Endothelial cell of umbilical vein (primary cell): ENCODE measurements at regions not wholly inside any gene's neighbourhood (a gene's known extent, or its start where the extent isn't known, plus 50 kb on each side); places are given as distances from the start of the nearest gene placed in this dataset.

Source experiments
- BruUV-seq: library from RNA; stranded (reverse); fragments of 400-500 nt; replicated peaks from 2 replicates; lab custom pipeline; 2021; lab: Mats Ljungman, UMichigan
- CTCF ChIA-PET: fragments of 300-600, 350-600 bp; sonication (Branson Sonifier 250); formaldehyde crosslinking; loops from one replicate; lab custom pipeline; 2021; ENCODE audit warnings: antibody characterized with exemption, inconsistent platforms; lab: Charles Lee
- POLR2A ChIA-PET: fragments of 300-600, 350-600 bp; sonication (Branson Sonifier 250); formaldehyde crosslinking; loops from one replicate; lab custom pipeline; 2021; ENCODE audit warnings: antibody characterized with exemption, inconsistent platforms; lab: Charles Lee
- DNase-seq: peaks from one replicate; pipeline ENCODE4 v3.0.0-alpha.2; 2011; ENCODE audit warnings: low read depth, low spot score
- FAIRE-seq: peaks from 2 replicates; lab custom pipeline; 2011; peaks lifted over from hg19 to GRCh38; lab: Jason Lieb, UNC
- H2AFZ ChIP-seq: 2 replicates; pipeline ENCODE4 v1.6.0; 2012; ENCODE audit warnings: low read depth, low read length, control low read depth, inconsistent platforms
- H3K27ac ChIP-seq: 2 replicates; pipeline ENCODE4 v1.5.1; 2011; ENCODE audit warnings: low read depth, mild to moderate bottlenecking, control low read depth, low read length, moderate library complexity; ENCODE audit not compliant: insufficient read depth
- H3K27me3 ChIP-seq, 2 experiments: 2 replicates each; pipeline versions ENCODE4 v1.6.0 to v1.6.1; 2011; ENCODE audit warnings: low read length in 2 of 2, mixed read lengths in 1 of 2; ENCODE audit not compliant: control insufficient read depth in 2 of 2, insufficient read depth in 2 of 2
- H3K36me3 ChIP-seq, 2 experiments: 2 replicates in 1 of 2; 3 replicates in 1 of 2; pipeline ENCODE4 v1.5.1; 2011; ENCODE audit warnings: low read length in 2 of 2, mild to moderate bottlenecking in 1 of 2, moderate library complexity in 1 of 2; ENCODE audit not compliant: control insufficient read depth in 2 of 2, insufficient read depth in 2 of 2; ENCODE audit errors: extremely low read depth in 1 of 2
- H3K4me1 ChIP-seq: 3 replicates; pipeline ENCODE4 v1.5.1; 2011; ENCODE audit warnings: mild to moderate bottlenecking, low read length; ENCODE audit not compliant: control insufficient read depth, insufficient read depth; ENCODE audit errors: extremely low read depth
- H3K4me2 ChIP-seq: 2 replicates; pipeline ENCODE4 v1.6.1; 2011; ENCODE audit warnings: low read length, control low read depth, mixed read lengths; ENCODE audit not compliant: insufficient read depth
- H3K4me3 ChIP-seq, 3 experiments: fragments of 200-600 bp in 1 of 3; sonication (generic), shearing (Covaris generic) in 1 of 3; replicated peaks in 1 of 3; 2 replicates each; pipeline ENCODE4 v1.5.1; 2011 to 2016; ENCODE audit warnings: control low read depth in 3 of 3, low read length in 3 of 3, mild to moderate bottlenecking in 2 of 3, inconsistent platforms in 1 of 3, low read depth in 1 of 3, moderate library complexity in 1 of 3; ENCODE audit not compliant: insufficient read depth in 1 of 3
- H3K79me2 ChIP-seq: 2 replicates; pipeline ENCODE4 v1.6.0; 2012; ENCODE audit warnings: low read length, inconsistent platforms; ENCODE audit not compliant: control insufficient read depth, insufficient read depth
- H3K9ac ChIP-seq: replicated peaks from 2 replicates; pipeline ENCODE3; 2011; ENCODE audit warnings: low read length, control low read depth; ENCODE audit not compliant: insufficient read depth; ENCODE audit errors: extremely low read depth
- H3K9me1 ChIP-seq: replicated peaks from 3 replicates; pipeline ENCODE4 v1.6.0; 2011; ENCODE audit warnings: mild to moderate bottlenecking, low read length; ENCODE audit not compliant: control insufficient read depth, insufficient read depth; ENCODE audit errors: extremely low read depth
- H3K9me3 ChIP-seq: replicated peaks from 2 replicates; pipeline ENCODE4 v1.5.1; 2012; ENCODE audit warnings: low read length, inconsistent platforms; ENCODE audit not compliant: control insufficient read depth, insufficient read depth
- H4K20me1 ChIP-seq: replicated peaks from 2 replicates; pipeline ENCODE3; 2011; ENCODE audit warnings: mild to moderate bottlenecking, low read length; ENCODE audit not compliant: control insufficient read depth, insufficient read depth; ENCODE audit errors: extremely low read depth
- CTCF ChIP-seq, 2 donors: IDR thresholded peaks; 1 replicate in 1 of 2; 2 replicates in 1 of 2; pipeline ENCODE4 v1.5.1; 2011; ENCODE audit warnings: low read length in 2 of 2, mild to moderate bottlenecking in 2 of 2, moderate library complexity in 2 of 2, control low read depth in 1 of 2, inconsistent platforms in 1 of 2, low read depth in 1 of 2; ENCODE audit not compliant: insufficient read depth in 1 of 2; ENCODE audit errors: extremely low read depth in 1 of 2
- EZH2 ChIP-seq: IDR thresholded peaks from 2 replicates; pipeline ENCODE4 v1.6.1; 2012; ENCODE audit warnings: borderline replicate concordance, low read depth, mild to moderate bottlenecking, moderate library complexity, low read length, inconsistent platforms; ENCODE audit not compliant: severe bottlenecking
- FOS ChIP-seq: IDR thresholded peaks from 2 replicates; pipeline ENCODE4 v1.6.1; 2011; ENCODE audit warnings: mild to moderate bottlenecking, low read length, moderate library complexity, borderline replicate concordance; ENCODE audit not compliant: insufficient read depth
- GATA2 ChIP-seq: IDR thresholded peaks from 2 replicates; pipeline ENCODE4 v1.7.0; 2011; ENCODE audit warnings: low read depth, mild to moderate bottlenecking, moderate library complexity, mixed read lengths, low read length; ENCODE audit not compliant: insufficient read length, insufficient read depth
- JUN ChIP-seq: IDR thresholded peaks from 2 replicates; pipeline ENCODE4 v1.6.1; 2011; ENCODE audit warnings: borderline replicate concordance, low read depth; ENCODE audit not compliant: insufficient read length, insufficient read depth
- MYC ChIP-seq: IDR thresholded peaks from one replicate; pipeline ENCODE4 v1.6.1; 2011; ENCODE audit warnings: mild to moderate bottlenecking, low read depth, low read length
- POLR2A ChIP-seq: IDR thresholded peaks from 2 replicates; pipeline ENCODE4 v1.6.1; 2012; ENCODE audit warnings: low read depth, mild to moderate bottlenecking, control low read depth, low read length
- POLR2AphosphoS5 ChIP-seq: IDR thresholded peaks from 2 replicates; pipeline ENCODE4 v1.6.1; 2012; ENCODE audit warnings: low read depth, mild to moderate bottlenecking, control low read depth, low read length, moderate library complexity; ENCODE audit not compliant: insufficient read depth
- dilution Hi-C: fragments of 300-500 bp; cut with MboI; formaldehyde crosslinking; loops from one replicate; pipeline ENCODE4 v1.15.0; 2019; ENCODE audit warnings: low sequenced_read_pairs; ENCODE audit not compliant: extremely low pct_ligation_motif_present
- intact Hi-C: fragments of 100-400 bp; cut with micrococcal nuclease; formaldehyde crosslinking; loops from one replicate; pipeline ENCODE4 v1.10.0; 2022
- TF ChIP-seq, protein P1 (sequence below): IDR thresholded peaks from 2 replicates; pipeline ENCODE4 v1.6.1; 2011; ENCODE audit not compliant: insufficient read depth, insufficient read length

- Histone ChIP-seq H3K4me3 (no peak overlapping the region), H2AFZ (no peak overlapping the region), H3K9me3 (peaks cover 4% of the 10 kb centered on the region), H3K4me2 (no peak overlapping the region), H3K27ac (no peak overlapping the region), H3K79me2 (no peaks in the 10 kb centered on the region), H3K4me1 (no peaks in the 10 kb centered on the region), H3K27me3 (no peaks in the 10 kb centered on the region), H3K9me1 (no peaks in the 10 kb centered on the region), H4K20me1 (no peaks in the 10 kb centered on the region), H3K9ac (no peak overlapping the region), H3K36me3 (no peaks in the 10 kb centered on the region)
- no peak for DNase-seq
- CTCF ChIA-PET = no interaction called here
- FAIRE-seq = no peak
- TF ChIP-seq GATA2 (no peak), POLR2AphosphoS5 (no peak)
- dilution Hi-C loops (no loop called here), intact Hi-C loops (no loop called here)
- POLR2A ChIA-PET = no interaction called here
- no TSS peak for BruUV-seq
Measured at GRCh38 chr4:13097971-13098370, 386.2 kb downstream of the RAB28 start.

GRCh38 chr4:13095722-13096121, 388.4 kb downstream of the RAB28 start:
- TF ChIP-seq, protein P1, sequence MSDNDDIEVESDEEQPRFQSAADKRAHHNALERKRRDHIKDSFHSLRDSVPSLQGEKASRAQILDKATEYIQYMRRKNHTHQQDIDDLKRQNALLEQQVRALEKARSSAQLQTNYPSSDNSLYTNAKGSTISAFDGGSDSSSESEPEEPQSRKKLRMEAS = no peak
- no peak for TF ChIP-seq FOS
- TF ChIP-seq POLR2A = no peak
- TF ChIP-seq POLR2AphosphoS5 = no peak
- TF ChIP-seq CTCF (IDR thresholded peaks at IDR 0.05; ENCODE audit: extremely low read depth in 1 of 2, insufficient read depth in 1 of 2, low read depth in 1 of 2, low read length in 2 of 2) = no peak
- TF ChIP-seq GATA2 = no peak
- TF ChIP-seq EZH2 = no peak
- no peak for TF ChIP-seq JUN
- TF ChIP-seq MYC = no peak
- no peak overlapping the region for H3K4me3 ChIP-seq
- POLR2A ChIA-PET = no interaction called here
- H3K79me2 ChIP-seq = no peaks in the 10 kb centered on the region
- CTCF ChIA-PET = no interaction called here
- BruUV-seq = no TSS peak
- H3K4me1 ChIP-seq = no peaks in the 10 kb centered on the region
- no peaks in the 10 kb centered on the region for H4K20me1 ChIP-seq
- no peak overlapping the region for H3K9ac ChIP-seq
- no peaks in the 10 kb centered on the region for H3K9me1 ChIP-seq
- H3K9me3 ChIP-seq = peaks cover 2% of the 10 kb centered on the region
- H3K27ac ChIP-seq = no peak overlapping the region
- intact Hi-C loops (no loop called here), dilution Hi-C loops (no loop called here)
- no peak for DNase-seq
- no peaks in the 10 kb centered on the region for H3K27me3 ChIP-seq
- H3K36me3 ChIP-seq = no peaks in the 10 kb centered on the region
- H2AFZ ChIP-seq = no peak overlapping the region
- FAIRE-seq = no peak
- H3K4me2 ChIP-seq = no peak overlapping the region
